ENCODE measurements at regions not wholly inside any gene's neighbourhood (a gene's known extent, or its start where the extent isn't known, plus 50 kb on each side); places are given as distances from the start of the nearest gene placed in this dataset.

DNA sequence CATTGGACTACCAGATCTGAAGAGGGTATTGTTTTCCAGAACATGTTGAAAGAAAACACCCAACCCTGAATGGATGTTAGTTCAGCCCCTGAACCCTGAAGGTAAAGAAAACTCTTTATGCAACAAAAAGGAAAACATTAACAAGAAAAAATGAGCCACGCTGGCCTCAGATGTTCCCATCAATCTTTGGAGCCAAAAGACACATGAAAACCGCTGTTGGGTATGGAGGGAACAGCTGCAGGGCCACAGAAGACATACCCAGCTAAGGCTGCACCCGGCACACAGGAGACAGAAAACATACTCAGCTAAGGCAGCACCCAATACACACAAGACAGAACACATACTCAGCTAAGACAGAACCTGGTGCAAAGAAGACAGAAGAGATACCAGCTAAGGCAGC lies 51.3 kb upstream of the GALNT9 start:
- Mint-ChIP-seq H3K4me3 (ENCODE audit: unreplicated experiment) (no peak overlapping the region), H3K4me1 (ENCODE audit: low read depth, unreplicated experiment) (no peaks in the 10 kb centered on the region), H3K27me3 (ENCODE audit: low read depth, unreplicated experiment) (peaks cover 28% of the 10 kb centered on the region), H3K27ac (ENCODE audit: unreplicated experiment) (no peak overlapping the region), H3K36me3 (ENCODE audit: low read depth, unreplicated experiment) (no peaks in the 10 kb centered on the region), H3K9me3 (ENCODE audit: unreplicated experiment) (no peaks in the 10 kb centered on the region)
- H3K4me2 ChIP-seq (ENCODE audit: low read length): no peak overlapping the region
- no peak overlapping the region for H3K9ac ChIP-seq (ENCODE audit: low read length)
- no peaks in the 10 kb centered on the region for H3K36me3 ChIP-seq (ENCODE audit: insufficient read depth, low read length)
- H3K27me3 ChIP-seq (ENCODE audit: insufficient read depth, low read length): peaks cover 22% of the 10 kb centered on the region
- no peak overlapping the region for H3K4me3 ChIP-seq (ENCODE audit: insufficient read depth, low read depth, low read length)
- H2AFZ ChIP-seq (ENCODE audit: low read depth, low read length): no peak overlapping the region
- H3K9me3 ChIP-seq (ENCODE audit: insufficient read depth, low read depth, low read length): no peaks in the 10 kb centered on the region
- no peaks in the 10 kb centered on the region for H4K20me1 ChIP-seq (ENCODE audit: insufficient read depth, low read length)
- DNase-seq (ENCODE audit: low read depth) (no peak), FAIRE-seq (no peak)
- no peak overlapping the region for H3K27ac ChIP-seq (ENCODE audit: low read depth, low read length)
- H3K79me2 ChIP-seq (ENCODE audit: insufficient read depth, low read length): no peaks in the 10 kb centered on the region
- no peaks in the 10 kb centered on the region for H3K4me1 ChIP-seq (ENCODE audit: insufficient read depth, low read length)
- TF ChIP-seq CTCF (IDR thresholded peaks at IDR 0.05; ENCODE audit: insufficient read depth, low read depth, low read length): no peak
- TF ChIP-seq EZH2 (IDR thresholded peaks at IDR 0.05; ENCODE audit: insufficient read depth, low read length): no peak

DNA sequence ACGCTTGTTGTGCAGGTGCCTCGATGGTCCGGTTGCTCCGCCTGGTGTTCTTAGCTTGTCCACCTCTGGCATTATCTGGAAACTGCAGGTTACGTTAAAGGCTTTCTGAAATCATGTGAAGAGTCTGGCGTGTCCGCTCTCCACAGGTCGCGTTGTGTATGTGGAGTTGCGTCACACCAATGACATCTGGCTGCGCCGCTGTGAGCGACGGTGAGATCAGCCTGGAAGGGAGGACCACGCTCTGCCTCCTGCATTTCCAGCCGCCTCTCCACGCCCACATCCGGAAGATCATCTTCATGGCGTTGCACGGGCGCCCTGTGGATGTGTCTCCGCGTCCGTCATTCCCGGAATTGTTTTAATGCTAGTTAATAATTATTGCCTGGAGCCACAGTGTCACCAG lies 50.6 kb upstream of the GALNT9 start:
- H3K79me2 ChIP-seq (ENCODE audit: insufficient read depth, low read length): no peaks in the 10 kb centered on the region
- no peak overlapping the region for H3K4me3 ChIP-seq (ENCODE audit: insufficient read depth, low read depth, low read length)
- no peak overlapping the region for H2AFZ ChIP-seq (ENCODE audit: low read depth, low read length)
- H3K27ac ChIP-seq (ENCODE audit: low read depth, low read length): no peak overlapping the region
- H3K27me3 ChIP-seq (ENCODE audit: insufficient read depth, low read length): peaks cover 18% of the 10 kb centered on the region
- DNase-seq (ENCODE audit: low read depth) (no peak), FAIRE-seq (no peak)
- no peaks in the 10 kb centered on the region for H3K4me1 Mint-ChIP-seq (ENCODE audit: low read depth, unreplicated experiment)
- peaks cover 31% of the 10 kb centered on the region for H3K27me3 Mint-ChIP-seq (ENCODE audit: low read depth, unreplicated experiment)
- no peaks in the 10 kb centered on the region for H3K36me3 ChIP-seq (ENCODE audit: insufficient read depth, low read length)
- no peak overlapping the region for H3K9ac ChIP-seq (ENCODE audit: low read length)
- TF ChIP-seq CTCF (IDR thresholded peaks at IDR 0.05; ENCODE audit: insufficient read depth, low read depth, low read length) (no peak), EZH2 (IDR thresholded peaks at IDR 0.05; ENCODE audit: insufficient read depth, low read length) (no peak)
- H3K36me3 Mint-ChIP-seq (ENCODE audit: low read depth, unreplicated experiment): no peaks in the 10 kb centered on the region
- no peaks in the 10 kb centered on the region for H4K20me1 ChIP-seq (ENCODE audit: insufficient read depth, low read length)
- no peak overlapping the region for H3K4me2 ChIP-seq (ENCODE audit: low read length)
- H3K4me3 Mint-ChIP-seq (ENCODE audit: unreplicated experiment): no peak overlapping the region
- H3K27ac Mint-ChIP-seq (ENCODE audit: unreplicated experiment): no peak overlapping the region
- H3K9me3 Mint-ChIP-seq (ENCODE audit: unreplicated experiment): no peaks in the 10 kb centered on the region
- H3K4me1 ChIP-seq (ENCODE audit: insufficient read depth, low read length): no peaks in the 10 kb centered on the region
- no peaks in the 10 kb centered on the region for H3K9me3 ChIP-seq (ENCODE audit: insufficient read depth, low read depth, low read length)

- no peak for TF ChIP-seq CTCF (IDR thresholded peaks at IDR 0.05; ENCODE audit: insufficient read depth, low read depth, low read length)
- TF ChIP-seq EZH2 (IDR thresholded peaks at IDR 0.05; ENCODE audit: insufficient read depth, low read length): no peak
- Mint-ChIP-seq H3K27me3 (ENCODE audit: low read depth, unreplicated experiment) (peaks cover 32% of the 10 kb centered on the region), H3K36me3 (ENCODE audit: low read depth, unreplicated experiment) (no peaks in the 10 kb centered on the region), H3K9me3 (ENCODE audit: unreplicated experiment) (no peaks in the 10 kb centered on the region), H3K4me3 (ENCODE audit: unreplicated experiment) (no peak overlapping the region), H3K4me1 (ENCODE audit: low read depth, unreplicated experiment) (no peaks in the 10 kb centered on the region), H3K27ac (ENCODE audit: unreplicated experiment) (no peak overlapping the region)
- no peaks in the 10 kb centered on the region for H3K4me1 ChIP-seq (ENCODE audit: insufficient read depth, low read length)
- peaks cover 16% of the 10 kb centered on the region for H3K27me3 ChIP-seq (ENCODE audit: insufficient read depth, low read length)
- no peak overlapping the region for H3K9ac ChIP-seq (ENCODE audit: low read length)
- no peak for FAIRE-seq
- no peaks in the 10 kb centered on the region for H3K79me2 ChIP-seq (ENCODE audit: insufficient read depth, low read length)
- H3K36me3 ChIP-seq (ENCODE audit: insufficient read depth, low read length): no peaks in the 10 kb centered on the region
- H2AFZ ChIP-seq (ENCODE audit: low read depth, low read length): no peak overlapping the region
- no peak for DNase-seq (ENCODE audit: low read depth)
- H3K27ac ChIP-seq (ENCODE audit: low read depth, low read length): no peak overlapping the region
- H4K20me1 ChIP-seq (ENCODE audit: insufficient read depth, low read length): no peaks in the 10 kb centered on the region
- no peaks in the 10 kb centered on the region for H3K9me3 ChIP-seq (ENCODE audit: insufficient read depth, low read depth, low read length)
- no peak overlapping the region for H3K4me3 ChIP-seq (ENCODE audit: insufficient read depth, low read depth, low read length)
- no peak overlapping the region for H3K4me2 ChIP-seq (ENCODE audit: low read length)
Measured at GRCh38 chr12:132379576-132379975, 50.2 kb upstream of the GALNT9 start.

Measured in astrocyte (in vitro differentiated cells and primary cell).